Ascending aorta (tissue), 2 donors: ENCODE measurements at regions not wholly inside any gene's neighbourhood (a gene's known extent, or its start where the extent isn't known, plus 50 kb on each side); places are given as distances from the start of the nearest gene placed in this dataset.

Source experiments
- DNase-seq, 2 donors: peaks; one replicate each; pipeline ENCODE4 v3.0.0-alpha.2; 2019; ENCODE audit warnings: low spot score in 2 of 2
- H3K27ac ChIP-seq, 2 donors: fragments of 200-600 bp; sonication (generic); one replicate each; pipeline ENCODE4 v1.5.1; 2016 to 2017; ENCODE audit warnings: mild to moderate bottlenecking in 1 of 2
- H3K27me3 ChIP-seq: fragments of 200-600 bp; sonication (generic); one replicate; pipeline ENCODE4 v1.5.1; 2017
- H3K36me3 ChIP-seq, 2 donors: fragments of 200-600 bp; sonication (generic); one replicate each; pipeline ENCODE4 v1.5.1; 2016
- H3K4me1 ChIP-seq, 2 donors: fragments of 200-600 bp; sonication (generic); one replicate each; pipeline ENCODE4 v1.5.1; 2016 to 2017; ENCODE audit warnings: mild to moderate bottlenecking in 1 of 2
- H3K4me3 ChIP-seq, 2 donors: fragments of 200-600 bp; sonication (generic); one replicate each; pipeline ENCODE4 v1.5.1; 2016 to 2017; ENCODE audit warnings: mild to moderate bottlenecking in 1 of 2
- H3K9me3 ChIP-seq, 2 donors: fragments of 200-600 bp; sonication (generic); one replicate each; pipeline ENCODE4 v1.5.1; 2016
- CTCF ChIP-seq, 3 experiments: fragments of 200-600 bp in 2 of 3; fragments of 450-650 bp in 1 of 3; sonication (generic) in 2 of 3; IDR thresholded peaks; one replicate each; pipeline ENCODE4 v1.5.1; 2016 to 2019; ENCODE audit warnings: antibody characterized with exemption in 3 of 3, mild to moderate bottlenecking in 1 of 3, moderate library complexity in 1 of 3
- intact Hi-C: fragments of 100-400 bp; cut with DNase I; formaldehyde crosslinking; loops from one replicate; pipeline ENCODE4 v1.15.1; 2023

DNA sequence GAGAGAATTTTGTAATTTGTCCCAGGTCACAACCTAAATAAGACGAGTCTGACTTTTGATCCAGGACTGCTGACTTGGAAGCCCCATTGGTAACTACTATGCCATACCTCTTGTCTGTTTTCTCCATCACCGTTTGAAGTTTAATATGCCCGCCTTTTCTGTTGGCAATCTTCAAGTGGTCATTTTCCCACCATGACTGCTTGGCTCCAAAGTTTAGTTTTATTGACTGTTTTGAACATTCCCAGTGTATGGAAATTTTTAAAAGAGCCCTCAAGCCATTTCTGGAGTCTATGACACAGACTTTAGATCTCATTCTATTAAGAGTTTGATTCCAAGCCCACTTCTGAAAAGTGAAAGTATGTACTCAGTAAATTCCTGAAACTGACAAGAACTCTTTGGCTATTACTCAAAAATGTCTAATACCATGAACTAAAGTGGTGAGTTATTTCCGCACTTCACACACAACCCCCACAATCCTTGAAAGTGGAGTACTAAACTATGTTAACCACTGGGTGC is 136.7 kb upstream of the ADAMTS9 start:
- Histone ChIP-seq H3K27me3 (no peaks in the 10 kb centered on the region), H3K4me3 (peak overlapping the region in 1 of 2 donors; percentile 1), H3K27ac (peak overlapping the region in 1 of 2 donors; percentile 12), H3K4me1 (peaks cover 0 to 12% of the 10 kb centered on the region in 2 donors), H3K36me3 (no peaks in the 10 kb centered on the region), H3K9me3 (no peaks in the 10 kb centered on the region)
- TF ChIP-seq CTCF (IDR thresholded peaks at IDR 0.05): no peak
- intact Hi-C loops: no loop called here
- DNase-seq: no peak

GRCh38 chr3:64818196-64818595 is 130.4 kb upstream of the ADAMTS9 start:
- Histone ChIP-seq H3K27ac (no peak overlapping the region), H3K4me3 (no peak overlapping the region), H3K9me3 (no peaks in the 10 kb centered on the region), H3K27me3 (no peaks in the 10 kb centered on the region), H3K4me1 (peaks cover 5 to 23% of the 10 kb centered on the region in 2 donors), H3K36me3 (no peaks in the 10 kb centered on the region)
- intact Hi-C loops: no loop called here
- DNase-seq: no peak
- TF ChIP-seq CTCF (IDR thresholded peaks at IDR 0.05): no peak

- no peaks in the 10 kb centered on the region for H3K27me3 ChIP-seq
- intact Hi-C loops: no loop called here
- no peak for TF ChIP-seq CTCF (IDR thresholded peaks at IDR 0.05)
- no peak for DNase-seq
- peaks cover 5 to 14% of the 10 kb centered on the region in 2 donors for H3K4me1 ChIP-seq
- H3K9me3 ChIP-seq: no peaks in the 10 kb centered on the region
- peaks cover 0 to 4% of the 10 kb centered on the region in 2 donors for H3K36me3 ChIP-seq
- H3K27ac ChIP-seq: no peak overlapping the region
- H3K4me3 ChIP-seq: no peak overlapping the region
These were observed 128.6 kb upstream of the ADAMTS9 start for GRCh38 chr3:64816355-64816754.

DNA sequence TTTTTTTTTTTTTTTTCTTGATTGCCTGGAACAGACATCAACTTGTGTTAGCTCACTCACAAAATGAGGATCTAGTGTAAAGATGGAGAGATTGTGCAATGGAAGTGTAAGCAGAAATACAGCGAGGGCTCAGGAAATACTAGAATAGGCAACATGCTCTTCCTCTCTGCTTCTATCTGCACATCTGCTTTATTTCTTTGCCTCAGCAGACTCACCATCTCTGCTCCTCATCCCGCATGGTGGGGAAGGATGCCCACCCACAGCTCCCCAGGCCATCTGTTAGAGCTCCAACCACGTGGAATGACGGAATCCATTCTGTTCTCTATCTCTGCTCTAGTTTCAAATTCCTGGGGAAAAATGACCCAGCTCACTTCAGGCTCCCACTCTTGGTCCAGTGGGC is 128.0 kb upstream of the ADAMTS9 start:
- no peaks in the 10 kb centered on the region for H3K9me3 ChIP-seq
- peak overlapping the region; percentile 10 to 19 for H3K27ac ChIP-seq
- no peak overlapping the region for H3K4me3 ChIP-seq
- H3K4me1 ChIP-seq: peaks cover 5 to 14% of the 10 kb centered on the region in 2 donors
- TF ChIP-seq CTCF (IDR thresholded peaks at IDR 0.05): no peak
- intact Hi-C loops: no loop called here
- peaks cover 0 to 4% of the 10 kb centered on the region in 2 donors for H3K36me3 ChIP-seq
- H3K27me3 ChIP-seq: no peaks in the 10 kb centered on the region
- no peak for DNase-seq

GRCh38 chr3:64815195-64815631 is 127.4 kb upstream of the ADAMTS9 start:
- intact Hi-C loops: no loop called here
- Histone ChIP-seq H3K27me3 (no peaks in the 10 kb centered on the region), H3K4me1 (peaks cover 5 to 14% of the 10 kb centered on the region in 2 donors), H3K27ac (peak overlapping the region; percentile 10 to 19), H3K36me3 (peaks cover 0 to 5% of the 10 kb centered on the region in 2 donors), H3K4me3 (no peak overlapping the region), H3K9me3 (no peaks in the 10 kb centered on the region)
- no peak for DNase-seq
- no peak for TF ChIP-seq CTCF (IDR thresholded peaks at IDR 0.05)

DNA sequence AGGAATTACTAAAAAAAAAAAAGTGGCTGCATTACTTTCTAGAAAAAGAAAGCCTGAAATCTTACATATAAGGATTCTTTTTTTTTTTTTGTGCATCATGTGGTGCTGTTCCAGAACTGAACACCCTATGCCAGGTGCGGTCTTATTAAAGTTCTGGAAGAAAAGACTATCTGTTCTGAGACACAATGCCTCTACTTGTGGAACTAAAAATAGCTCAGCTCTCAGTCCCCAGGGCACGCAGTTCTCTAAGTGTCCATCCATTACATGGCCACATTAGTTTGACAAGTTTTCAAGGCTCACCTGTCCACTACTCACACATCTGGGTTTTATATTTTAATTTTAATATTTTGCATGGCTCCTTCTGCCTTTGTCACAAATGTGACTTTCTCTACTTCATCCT is 126.6 kb upstream of the ADAMTS9 start:
- no peaks in the 10 kb centered on the region for H3K9me3 ChIP-seq
- peaks cover 0 to 12% of the 10 kb centered on the region in 2 donors for H3K36me3 ChIP-seq
- no peak for DNase-seq
- no peak overlapping the region for H3K4me3 ChIP-seq
- H3K4me1 ChIP-seq: peaks cover 5 to 14% of the 10 kb centered on the region in 2 donors
- no peak for TF ChIP-seq CTCF (IDR thresholded peaks at IDR 0.05)
- H3K27me3 ChIP-seq: no peaks in the 10 kb centered on the region
- peak overlapping the region in 1 of 2 donors; percentile 10 for H3K27ac ChIP-seq
- intact Hi-C loops: no loop called here
